UCSD-AML1 (cell line): ENCODE measurements at regions not wholly inside any gene's neighbourhood (a gene's known extent, or its start where the extent isn't known, plus 50 kb on each side); places are given as distances from the start of the nearest gene placed in this dataset.

ENCODE experiments used
- DNase-seq: peaks from one replicate; lab custom pipeline; 2025; ENCODE audit not compliant: unreplicated experiment; lab: John Stamatoyannopoulos, UW

DNA sequence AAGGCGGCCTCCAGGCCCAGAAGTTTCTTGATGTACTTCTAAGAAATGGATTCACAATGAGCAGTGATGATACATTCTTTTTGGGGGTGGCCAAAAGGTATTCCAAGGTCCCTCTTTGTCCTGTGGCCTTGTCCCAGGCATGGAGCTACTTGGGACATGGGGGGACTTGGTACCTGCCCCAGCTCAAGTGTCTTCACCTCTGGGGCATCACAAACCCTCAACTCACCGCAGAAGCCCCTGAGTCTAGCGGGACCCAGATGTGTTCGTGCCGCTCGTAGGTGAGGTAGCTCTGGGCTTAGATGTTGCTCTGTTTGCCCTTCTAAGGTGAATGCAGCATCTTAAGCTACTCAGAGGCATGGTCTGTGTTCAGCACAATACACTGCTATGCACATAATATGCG, 338.0 kb upstream of the IRX4 start:
- DNase-seq = no peak

DNA sequence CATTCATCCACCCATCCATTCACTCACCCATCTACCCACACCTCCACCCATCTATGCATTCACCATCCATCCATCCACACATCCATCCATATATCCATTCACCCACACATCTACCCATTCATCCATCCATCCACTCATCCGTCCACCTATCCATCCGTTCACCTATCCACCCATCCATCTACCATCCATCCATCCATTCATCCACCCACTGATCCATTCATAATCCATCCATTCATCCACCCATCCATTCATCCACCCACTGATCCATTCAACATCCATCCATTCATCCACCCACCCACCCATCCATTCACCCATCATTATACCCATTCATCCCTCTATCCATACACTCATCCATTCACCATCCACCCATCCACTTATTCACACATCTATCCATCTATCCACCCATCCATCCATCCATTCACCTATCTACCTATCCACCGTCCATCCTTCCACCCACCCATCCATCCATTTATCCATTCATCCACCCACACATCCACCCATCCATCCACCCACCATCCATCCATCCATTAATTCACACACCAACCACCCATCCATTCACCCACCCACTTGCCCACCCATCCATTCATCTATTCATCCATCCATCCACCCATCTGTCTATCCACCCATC, 336.5 kb upstream of the IRX4 start:
- no peak for DNase-seq

DNA sequence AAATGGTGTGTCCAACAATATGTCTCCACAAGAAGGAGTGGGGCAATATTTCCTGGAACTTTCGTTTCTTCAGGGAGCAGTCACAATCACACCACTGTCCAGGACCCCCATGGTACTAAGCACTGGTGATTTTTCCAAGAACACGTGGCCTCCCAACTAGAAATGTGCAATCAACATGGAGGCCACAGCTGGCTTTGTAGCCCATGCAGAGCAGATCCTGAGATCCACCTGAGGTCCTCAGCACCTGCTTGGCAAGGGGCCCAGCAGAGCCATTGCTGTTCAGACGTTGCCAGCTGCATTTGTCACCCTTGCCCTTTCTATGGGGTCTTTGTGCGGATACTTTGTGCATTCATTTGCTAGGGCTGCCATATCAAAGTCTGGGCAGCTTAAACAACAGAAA, 334.5 kb upstream of the IRX4 start:
- no peak for DNase-seq

DNA sequence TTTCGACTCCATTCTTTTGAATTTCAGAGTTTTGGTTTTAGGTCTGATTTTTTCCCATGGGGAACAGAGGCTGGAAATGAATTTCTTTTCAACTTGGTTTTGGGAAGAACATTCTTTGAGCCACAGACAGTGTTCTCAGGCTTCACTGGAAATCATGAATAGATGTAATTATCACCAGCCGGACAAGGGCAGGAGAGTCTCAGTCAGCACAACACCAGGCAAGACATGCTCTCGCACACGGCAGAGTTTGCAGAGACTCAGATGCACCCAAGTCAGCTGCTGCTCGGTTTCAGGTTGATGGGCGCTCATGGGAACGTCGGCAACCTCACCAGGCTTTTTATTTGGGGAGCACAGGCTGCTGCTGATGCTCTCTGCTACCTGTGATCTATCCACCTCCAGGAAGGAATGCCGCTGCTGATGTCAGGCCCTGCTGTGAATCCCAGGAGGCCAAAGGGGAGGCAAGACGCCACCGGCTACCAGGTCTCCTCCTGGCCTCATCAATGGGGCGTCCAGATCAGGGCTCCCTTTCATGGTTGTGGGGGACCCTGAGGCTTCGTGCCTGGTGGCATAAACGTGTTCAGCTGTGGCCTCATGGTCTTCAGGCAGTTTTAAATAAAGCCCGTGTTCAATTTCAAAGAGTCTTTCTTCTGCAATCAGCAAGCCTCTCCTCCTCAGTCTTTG, 332.3 kb upstream of the IRX4 start:
- no peak for DNase-seq

- no peak for DNase-seq
These were observed 330.5 kb upstream of the IRX4 start for GRCh38 chr5:2213121-2213730.

GRCh38 chr5:2212481-2212880, 329.8 kb upstream of the IRX4 start:
- DNase-seq = no peak

DNA sequence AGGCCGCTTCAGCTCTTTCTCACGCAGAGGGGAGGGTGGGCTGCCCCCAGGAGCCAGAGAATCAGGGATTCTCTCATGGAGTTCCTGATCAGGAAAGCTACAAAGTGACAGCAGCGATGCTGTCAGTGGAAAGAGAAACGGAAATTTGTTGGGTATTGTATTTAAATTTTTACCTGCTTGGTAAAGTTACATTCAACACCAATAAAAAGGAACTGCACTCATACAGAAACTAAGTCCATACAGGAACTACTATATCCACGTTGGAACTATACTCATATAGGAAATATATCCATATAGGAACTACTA, 325.5 kb upstream of the IRX4 start:
- DNase-seq = no peak

GRCh38 chr5:2207416-2208238, 324.9 kb upstream of the IRX4 start:
- no peak for DNase-seq

GRCh38 chr5:2207109-2207399, 324.3 kb upstream of the IRX4 start:
- DNase-seq = no peak

- DNase-seq = no peak
These were observed 323.8 kb upstream of the IRX4 start for GRCh38 chr5:2206293-2207108.

DNA sequence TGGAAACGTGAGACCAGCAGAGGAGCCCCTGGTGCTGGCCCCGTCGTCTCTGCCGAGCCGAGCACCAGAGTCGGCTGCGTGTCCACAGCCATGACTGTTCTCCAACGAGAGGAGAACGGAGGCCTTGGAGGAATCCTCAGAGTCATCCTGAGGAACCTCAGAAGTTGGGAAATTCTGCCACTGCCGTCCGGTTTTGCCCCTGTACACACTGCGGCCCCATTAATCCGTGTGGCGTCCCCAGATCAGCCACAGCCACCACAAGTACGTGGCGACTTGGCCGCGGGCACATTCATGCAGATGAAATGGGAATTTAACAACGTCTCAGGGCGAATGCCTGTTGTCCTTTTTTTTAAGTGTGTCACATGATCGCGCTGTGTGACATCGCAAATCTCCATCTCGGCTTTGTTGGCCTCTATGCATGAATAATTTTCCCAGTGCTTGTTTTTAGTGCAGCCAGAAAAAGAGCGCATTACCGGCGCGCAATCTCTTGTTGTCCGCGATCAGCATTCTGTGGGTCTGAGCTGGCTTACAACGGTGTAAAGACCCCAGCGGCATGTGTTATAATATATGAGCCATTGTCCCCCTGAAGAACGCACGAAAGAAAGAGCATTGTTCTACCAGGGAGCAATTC, 323.0 kb upstream of the IRX4 start:
- DNase-seq = no peak

DNA sequence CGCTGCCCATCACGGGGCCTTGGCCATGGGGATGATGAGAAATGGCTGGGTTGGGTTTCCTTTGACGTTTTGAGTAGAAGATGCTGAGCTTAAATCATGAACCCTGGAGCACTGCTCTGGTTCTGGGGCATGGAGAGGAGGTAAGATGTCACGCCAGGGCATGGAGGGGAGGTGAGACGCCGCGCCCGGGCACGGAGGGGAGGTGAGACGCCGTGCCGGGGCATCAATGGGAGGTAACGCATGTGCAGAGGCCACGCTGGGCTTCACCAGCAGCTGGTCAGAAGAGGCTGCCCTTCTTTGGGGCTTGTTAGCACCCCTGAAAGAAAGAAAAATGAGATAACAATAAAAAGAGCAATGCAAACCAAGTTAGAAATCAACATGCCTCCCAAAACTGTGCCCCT, 322.5 kb upstream of the IRX4 start:
- no peak for DNase-seq

GRCh38 chr5:2204366-2205184, 321.9 kb upstream of the IRX4 start:
- no peak for DNase-seq

GRCh38 chr5:2203774-2204173, 321.0 kb upstream of the IRX4 start:
- DNase-seq = no peak

DNA sequence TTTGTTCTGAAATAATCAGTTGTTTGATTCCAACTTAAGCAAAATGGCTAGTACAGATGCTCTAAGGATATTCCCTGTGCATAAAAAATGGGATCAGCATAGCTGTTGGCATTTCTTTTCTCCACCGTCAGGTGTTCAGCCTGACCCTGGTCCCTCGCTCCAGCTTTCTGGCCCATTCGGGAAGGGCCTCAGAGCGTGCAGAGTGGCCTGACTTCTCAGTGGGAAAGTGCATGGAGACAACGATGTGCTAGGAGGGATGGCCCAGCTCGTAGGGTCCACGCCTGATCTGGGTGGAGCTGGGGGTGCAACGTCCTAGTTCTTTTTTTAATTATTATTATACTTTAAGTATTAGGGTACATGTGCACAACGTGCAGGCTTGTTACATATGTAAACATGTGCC, 319.1 kb upstream of the IRX4 start:
- no peak for DNase-seq

DNA sequence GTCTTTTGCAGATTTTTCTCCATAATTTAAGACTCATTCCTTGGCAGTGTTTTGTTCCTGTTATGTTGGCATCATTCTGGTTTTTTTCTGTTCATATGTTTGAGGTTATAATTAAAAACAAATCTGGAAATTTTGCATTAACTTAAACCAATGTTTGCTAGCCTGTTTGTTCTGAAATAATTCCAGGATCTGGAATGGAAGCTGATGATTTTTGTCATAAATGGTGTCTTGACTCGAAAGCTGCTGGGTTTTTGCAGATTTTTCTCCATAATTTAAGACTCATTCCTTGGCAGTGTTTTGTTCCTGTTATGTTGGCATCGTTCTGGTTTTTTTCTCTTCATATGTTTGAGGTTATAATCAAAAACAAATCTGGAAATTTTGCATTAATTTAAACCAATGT, 318.7 kb upstream of the IRX4 start:
- no peak for DNase-seq

GRCh38 chr5:2201011-2201410, 318.3 kb upstream of the IRX4 start:
- DNase-seq = no peak

DNA sequence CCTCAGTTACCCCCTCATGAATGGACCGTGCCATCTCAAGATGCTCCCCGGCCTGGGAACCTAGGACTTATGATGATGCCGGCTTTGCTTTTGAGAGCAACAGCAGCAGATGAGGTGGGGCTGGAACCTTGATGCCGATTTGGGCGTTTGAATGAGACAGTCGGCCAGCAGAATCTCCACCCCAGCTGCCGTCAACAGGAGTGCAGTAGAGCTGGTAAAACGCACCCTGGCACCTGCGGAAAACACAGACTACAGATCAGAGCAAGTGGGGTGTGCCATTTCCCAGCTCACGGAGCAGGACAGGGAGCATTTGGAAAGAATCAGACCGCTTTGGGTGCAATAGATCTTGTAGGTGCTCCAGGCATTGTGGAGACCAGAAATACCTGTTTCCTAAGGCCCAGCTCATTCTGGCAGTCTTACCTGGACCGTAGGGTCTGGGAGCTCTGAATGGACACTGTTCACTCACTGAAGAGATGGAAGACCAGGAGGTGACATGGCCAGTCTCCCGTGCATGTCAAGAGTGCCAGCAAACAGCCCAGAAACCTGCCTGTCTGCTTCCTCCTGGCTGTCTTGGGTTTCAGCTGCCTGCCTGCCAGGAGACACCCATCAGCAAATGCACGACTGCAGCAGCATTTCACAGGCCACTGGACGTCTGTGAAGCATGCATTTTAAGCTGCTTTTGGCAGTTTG, 317.7 kb upstream of the IRX4 start:
- DNase-seq = no peak

- no peak for DNase-seq
These were observed 317.0 kb upstream of the IRX4 start for GRCh38 chr5:2199697-2200096.
